ENCODE measurements at regions not wholly inside any gene's neighbourhood (a gene's known extent, or its start where the extent isn't known, plus 50 kb on each side); places are given as distances from the start of the nearest gene placed in this dataset.

GRCh38 chr7:118713039-118713438, 488.5 kb downstream of the ANKRD7 start:
- TF ChIP-seq EZH2phosphoT487 (IDR thresholded peaks at IDR 0.05; ENCODE audit: borderline replicate concordance, low read length), result no peak
- TF ChIP-seq, protein P1, sequence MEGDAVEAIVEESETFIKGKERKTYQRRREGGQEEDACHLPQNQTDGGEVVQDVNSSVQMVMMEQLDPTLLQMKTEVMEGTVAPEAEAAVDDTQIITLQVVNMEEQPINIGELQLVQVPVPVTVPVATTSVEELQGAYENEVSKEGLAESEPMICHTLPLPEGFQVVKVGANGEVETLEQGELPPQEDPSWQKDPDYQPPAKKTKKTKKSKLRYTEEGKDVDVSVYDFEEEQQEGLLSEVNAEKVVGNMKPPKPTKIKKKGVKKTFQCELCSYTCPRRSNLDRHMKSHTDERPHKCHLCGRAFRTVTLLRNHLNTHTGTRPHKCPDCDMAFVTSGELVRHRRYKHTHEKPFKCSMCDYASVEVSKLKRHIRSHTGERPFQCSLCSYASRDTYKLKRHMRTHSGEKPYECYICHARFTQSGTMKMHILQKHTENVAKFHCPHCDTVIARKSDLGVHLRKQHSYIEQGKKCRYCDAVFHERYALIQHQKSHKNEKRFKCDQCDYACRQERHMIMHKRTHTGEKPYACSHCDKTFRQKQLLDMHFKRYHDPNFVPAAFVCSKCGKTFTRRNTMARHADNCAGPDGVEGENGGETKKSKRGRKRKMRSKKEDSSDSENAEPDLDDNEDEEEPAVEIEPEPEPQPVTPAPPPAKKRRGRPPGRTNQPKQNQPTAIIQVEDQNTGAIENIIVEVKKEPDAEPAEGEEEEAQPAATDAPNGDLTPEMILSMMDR (IDR thresholded peaks at IDR 0.05; ENCODE audit: low read depth, low read length, poor library complexity, severe bottlenecking), result no peak
- H3K79me2 ChIP-seq (ENCODE audit: control insufficient read depth, low read length), result no peaks in the 10 kb centered on the region
- no peaks in the 10 kb centered on the region for H3K27me3 ChIP-seq (ENCODE audit: control insufficient read depth, low read length)
- no peak overlapping the region for H3K4me3 ChIP-seq (ENCODE audit: low read length)
- H3K4me2 ChIP-seq (ENCODE audit: low read length), result no peak overlapping the region
- H3K27ac ChIP-seq (ENCODE audit: low read depth, low read length), result no peak overlapping the region
- no peaks in the 10 kb centered on the region for H3K4me1 ChIP-seq (ENCODE audit: control insufficient read depth, low read length)
- no peaks in the 10 kb centered on the region for H3F3A ChIP-seq (ENCODE audit: control insufficient read depth, insufficient read depth)
- no peaks in the 10 kb centered on the region for H3K9me2 ChIP-seq (replicated peaks; ENCODE audit: control insufficient read depth, low read length)
- H3K36me3 ChIP-seq (ENCODE audit: control insufficient read depth, low read length), result no peaks in the 10 kb centered on the region
- H4K20me1 ChIP-seq (ENCODE audit: control insufficient read depth, insufficient read depth, low read depth, low read length), result no peaks in the 10 kb centered on the region
- H3K9me3 ChIP-seq (ENCODE audit: control insufficient read depth, insufficient read depth, low read length), result no peaks in the 10 kb centered on the region

- TF ChIP-seq, protein P1 (IDR thresholded peaks at IDR 0.05; ENCODE audit: low read depth, low read length, poor library complexity, severe bottlenecking), result no peak
- no peak for TF ChIP-seq EZH2phosphoT487 (IDR thresholded peaks at IDR 0.05; ENCODE audit: borderline replicate concordance, low read length)
- no peaks in the 10 kb centered on the region for H3K4me1 ChIP-seq (ENCODE audit: control insufficient read depth, low read length)
- H3K4me3 ChIP-seq (ENCODE audit: low read length), result no peak overlapping the region
- no peaks in the 10 kb centered on the region for H3K27me3 ChIP-seq (ENCODE audit: control insufficient read depth, low read length)
- H3K4me2 ChIP-seq (ENCODE audit: low read length), result no peak overlapping the region
- no peaks in the 10 kb centered on the region for H3K9me3 ChIP-seq (ENCODE audit: control insufficient read depth, insufficient read depth, low read length)
- no peak overlapping the region for H3K27ac ChIP-seq (ENCODE audit: low read depth, low read length)
- no peaks in the 10 kb centered on the region for H4K20me1 ChIP-seq (ENCODE audit: control insufficient read depth, insufficient read depth, low read depth, low read length)
- H3K79me2 ChIP-seq (ENCODE audit: control insufficient read depth, low read length), result no peaks in the 10 kb centered on the region
- no peaks in the 10 kb centered on the region for H3F3A ChIP-seq (ENCODE audit: control insufficient read depth, insufficient read depth)
- no peaks in the 10 kb centered on the region for H3K9me2 ChIP-seq (replicated peaks; ENCODE audit: control insufficient read depth, low read length)
- H3K36me3 ChIP-seq (ENCODE audit: control insufficient read depth, low read length), result no peaks in the 10 kb centered on the region
These were observed 496.1 kb downstream of the ANKRD7 start for GRCh38 chr7:118720632-118721031.

DNA sequence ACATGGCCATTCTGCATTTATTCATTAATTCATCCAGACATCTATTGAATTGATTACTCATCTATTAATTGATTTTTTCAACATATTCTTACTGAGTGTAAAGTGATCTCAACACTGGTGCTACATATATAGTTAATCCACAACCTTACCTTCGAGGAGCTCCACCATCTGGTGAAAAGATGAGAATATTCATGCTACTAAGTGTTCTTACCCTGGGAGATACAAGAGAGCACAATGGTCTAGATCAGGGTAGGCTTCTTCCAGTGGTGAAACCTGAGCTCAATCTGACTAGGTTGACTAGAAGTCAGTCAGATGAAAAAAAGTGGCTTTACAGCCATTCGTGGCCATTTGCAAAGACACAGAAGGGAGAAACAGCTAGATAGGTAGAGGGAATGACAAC, 507.4 kb downstream of the ANKRD7 start:
- Histone ChIP-seq H3K4me3 (ENCODE audit: low read length) (no peak overlapping the region), H3K4me1 (ENCODE audit: control insufficient read depth, low read length) (no peaks in the 10 kb centered on the region), H3K9me3 (ENCODE audit: control insufficient read depth, insufficient read depth, low read length) (no peaks in the 10 kb centered on the region), H3K27me3 (ENCODE audit: control insufficient read depth, low read length) (no peaks in the 10 kb centered on the region), H3K4me2 (ENCODE audit: low read length) (no peak overlapping the region), H4K20me1 (ENCODE audit: control insufficient read depth, insufficient read depth, low read depth, low read length) (no peaks in the 10 kb centered on the region), H3K36me3 (ENCODE audit: control insufficient read depth, low read length) (no peaks in the 10 kb centered on the region), H3K79me2 (ENCODE audit: control insufficient read depth, low read length) (no peaks in the 10 kb centered on the region), H3F3A (ENCODE audit: control insufficient read depth, insufficient read depth) (no peaks in the 10 kb centered on the region), H3K9me2 (replicated peaks; ENCODE audit: control insufficient read depth, low read length) (no peaks in the 10 kb centered on the region), H3K27ac (ENCODE audit: low read depth, low read length) (no peak overlapping the region)
- TF ChIP-seq EZH2phosphoT487 (IDR thresholded peaks at IDR 0.05; ENCODE audit: borderline replicate concordance, low read length), result no peak
- TF ChIP-seq, protein P1 (IDR thresholded peaks at IDR 0.05; ENCODE audit: low read depth, low read length, poor library complexity, severe bottlenecking), result peak; percentile 27

GRCh38 chr7:118734541-118734940, 510.0 kb downstream of the ANKRD7 start:
- no peak overlapping the region for H3K27ac ChIP-seq (ENCODE audit: low read depth, low read length)
- H3K79me2 ChIP-seq (ENCODE audit: control insufficient read depth, low read length), result no peaks in the 10 kb centered on the region
- no peak overlapping the region for H3K4me3 ChIP-seq (ENCODE audit: low read length)
- no peaks in the 10 kb centered on the region for H3K27me3 ChIP-seq (ENCODE audit: control insufficient read depth, low read length)
- H3F3A ChIP-seq (ENCODE audit: control insufficient read depth, insufficient read depth), result no peaks in the 10 kb centered on the region
- H3K4me1 ChIP-seq (ENCODE audit: control insufficient read depth, low read length), result no peaks in the 10 kb centered on the region
- H3K9me2 ChIP-seq (replicated peaks; ENCODE audit: control insufficient read depth, low read length), result no peaks in the 10 kb centered on the region
- H4K20me1 ChIP-seq (ENCODE audit: control insufficient read depth, insufficient read depth, low read depth, low read length), result no peaks in the 10 kb centered on the region
- no peaks in the 10 kb centered on the region for H3K9me3 ChIP-seq (ENCODE audit: control insufficient read depth, insufficient read depth, low read length)
- no peaks in the 10 kb centered on the region for H3K36me3 ChIP-seq (ENCODE audit: control insufficient read depth, low read length)
- no peak for TF ChIP-seq EZH2phosphoT487 (IDR thresholded peaks at IDR 0.05; ENCODE audit: borderline replicate concordance, low read length)
- TF ChIP-seq, protein P1 (IDR thresholded peaks at IDR 0.05; ENCODE audit: low read depth, low read length, poor library complexity, severe bottlenecking), result no peak
- no peak overlapping the region for H3K4me2 ChIP-seq (ENCODE audit: low read length)

All from DOHH2 (cell line).